GM21576 (cell line): ENCODE measurements at regions not wholly inside any gene's neighbourhood (a gene's known extent, or its start where the extent isn't known, plus 50 kb on each side); places are given as distances from the start of the nearest gene placed in this dataset.

Experiments
- ATAC-seq: cut with Tn5 transposase; IDR thresholded peaks from one replicate; pipeline ENCODE4 v1.9.1; 2021; ENCODE audit warnings: mild to moderate bottlenecking, moderate library complexity; ENCODE audit not compliant: unreplicated experiment

DNA sequence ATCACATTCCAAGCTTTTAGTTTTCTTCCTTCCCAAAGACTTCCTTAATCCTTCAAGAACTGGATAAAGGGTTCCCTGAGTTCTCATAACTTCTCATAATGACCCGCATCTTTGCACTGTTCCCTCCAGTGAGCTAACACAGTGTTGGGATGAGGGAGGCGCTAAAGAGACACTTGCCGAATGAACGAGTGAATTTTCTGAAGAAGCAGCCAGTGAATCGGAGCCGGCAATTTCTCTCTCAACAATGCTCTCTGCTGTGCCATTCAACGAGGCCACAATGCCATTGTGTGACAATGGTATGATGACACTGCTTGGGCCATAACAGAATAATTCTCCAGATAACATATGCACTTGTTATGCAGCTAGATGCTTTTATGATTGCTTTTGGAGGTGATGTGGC, 51.4 kb upstream of the ZFP42 start:
- ATAC-seq, result no peak
